H9 (cell line): ENCODE measurements at regions not wholly inside any gene's neighbourhood (a gene's known extent, or its start where the extent isn't known, plus 50 kb on each side); places are given as distances from the start of the nearest gene placed in this dataset.

Source experiments
- DNase-seq: peaks from one replicate; pipeline ENCODE4 v3.0.0-alpha.2; 2017
- H2AFZ ChIP-seq: one replicate; pipeline ENCODE4 v1.6.1; 2013; ENCODE audit warnings: mild to moderate bottlenecking, low read length, control low read depth, moderate library complexity
- H2AK5ac ChIP-seq: 2 replicates; pipeline ENCODE4 v1.6.1; 2013; ENCODE audit warnings: low read length, control low read depth, mixed read lengths; ENCODE audit not compliant: insufficient read length
- H2BK120ac ChIP-seq: one replicate; pipeline ENCODE4 v1.6.1; 2013; ENCODE audit warnings: low read depth, mild to moderate bottlenecking, low read length, control low read depth, inconsistent platforms; ENCODE audit not compliant: poor library complexity, severe bottlenecking
- H2BK12ac ChIP-seq: 2 replicates; pipeline ENCODE4 v1.6.1; 2013; ENCODE audit warnings: low read length, control low read depth, mixed read lengths, low read depth; ENCODE audit not compliant: insufficient read length
- H2BK15ac ChIP-seq: 2 replicates; pipeline ENCODE4 v1.6.1; 2013; ENCODE audit warnings: low read depth, low read length, control low read depth
- H2BK20ac ChIP-seq: one replicate; pipeline ENCODE4 v1.6.1; 2013; ENCODE audit warnings: low read depth, mild to moderate bottlenecking, low read length, control low read depth, inconsistent platforms; ENCODE audit not compliant: poor library complexity, severe bottlenecking
- H2BK5ac ChIP-seq: 2 replicates; pipeline ENCODE4 v1.6.1; 2013; ENCODE audit warnings: low read length, control low read depth, mixed read lengths; ENCODE audit not compliant: insufficient read length
- H3K14ac ChIP-seq: 2 replicates; pipeline ENCODE4 v1.6.1; 2013; ENCODE audit warnings: low read length, control low read depth; ENCODE audit not compliant: insufficient read depth
- H3K18ac ChIP-seq: 2 replicates; pipeline ENCODE4 v1.6.1; 2013; ENCODE audit warnings: low read depth, mild to moderate bottlenecking, mixed read lengths, low read length, control low read depth; ENCODE audit not compliant: insufficient read length
- H3K23ac ChIP-seq: 2 replicates; pipeline ENCODE4 v1.6.1; 2013; ENCODE audit warnings: low read length, control low read depth, mixed read lengths, low read depth; ENCODE audit not compliant: insufficient read length
- H3K23me2 ChIP-seq: 2 replicates; pipeline ENCODE4 v1.6.1; 2013; ENCODE audit warnings: low read depth, mild to moderate bottlenecking, mixed read lengths, low read length, control low read depth; ENCODE audit not compliant: insufficient read length, poor library complexity, severe bottlenecking
- H3K27ac ChIP-seq: 2 replicates; pipeline ENCODE4 v1.5.1; 2013; ENCODE audit warnings: low read length, control low read depth, mixed read lengths, low read depth; ENCODE audit not compliant: insufficient read length
- H3K27me3 ChIP-seq: 2 replicates; pipeline ENCODE4 v1.6.1; 2013; ENCODE audit warnings: low read length, control low read depth, inconsistent platforms; ENCODE audit not compliant: insufficient read depth
- H3K4ac ChIP-seq: 2 replicates; pipeline ENCODE4 v1.6.1; 2013; ENCODE audit warnings: low read depth, mild to moderate bottlenecking, control low read depth, inconsistent platforms, low read length, moderate library complexity
- H3K4me1 ChIP-seq: 2 replicates; pipeline ENCODE4 v1.6.1; 2013; ENCODE audit warnings: low read length, control low read depth, inconsistent platforms; ENCODE audit not compliant: insufficient read depth
- H3K4me2 ChIP-seq: 2 replicates; pipeline ENCODE4 v1.6.1; 2013; ENCODE audit warnings: low read length, control low read depth, mixed read lengths; ENCODE audit not compliant: insufficient read length, insufficient read depth
- H3K56ac ChIP-seq: 2 replicates; pipeline ENCODE4 v1.6.1; 2013; ENCODE audit warnings: low read depth, mild to moderate bottlenecking, mixed read lengths, low read length, control low read depth; ENCODE audit not compliant: insufficient read length
- H3K79me1 ChIP-seq: 2 replicates; pipeline ENCODE4 v1.6.1; 2013; ENCODE audit warnings: low read depth, mild to moderate bottlenecking, moderate library complexity, low read length, control low read depth, inconsistent platforms; ENCODE audit not compliant: insufficient read depth, poor library complexity, severe bottlenecking
- H3K79me2 ChIP-seq: 2 replicates; pipeline ENCODE4 v1.6.1; 2013; ENCODE audit warnings: low read length, control low read depth, inconsistent platforms; ENCODE audit not compliant: insufficient read depth
- H3K9ac ChIP-seq: 2 replicates; pipeline ENCODE4 v1.6.1; 2013; ENCODE audit warnings: low read length, control low read depth, mixed read lengths; ENCODE audit not compliant: insufficient read length; ENCODE audit errors: extremely low read depth
- H3K9me3 ChIP-seq: one replicate; pipeline ENCODE4 v1.6.1; 2013; ENCODE audit warnings: low read depth, low read length, inconsistent platforms; ENCODE audit not compliant: control insufficient read depth
- H3T11ph ChIP-seq: one replicate; pipeline ENCODE4 v1.6.1; 2013; ENCODE audit warnings: mild to moderate bottlenecking, low read length, control low read depth, inconsistent platforms
- H4K20me1 ChIP-seq: one replicate; pipeline ENCODE4 v1.6.1; 2013; ENCODE audit not compliant: control insufficient read depth, insufficient read length, insufficient read depth
- H4K5ac ChIP-seq: 2 replicates; pipeline ENCODE4 v1.6.1; 2013; ENCODE audit warnings: low read depth, mild to moderate bottlenecking, mixed read lengths, low read length, control low read depth; ENCODE audit not compliant: insufficient read length
- H4K8ac ChIP-seq: replicated peaks from 2 replicates; pipeline ENCODE4 v1.6.1; 2013; ENCODE audit warnings: low read length, control low read depth, mixed read lengths, low read depth; ENCODE audit not compliant: insufficient read length
- H4K91ac ChIP-seq: 2 replicates; pipeline ENCODE4 v1.6.1; 2013; ENCODE audit warnings: low read depth, mild to moderate bottlenecking, moderate library complexity, mixed read lengths, low read length, control low read depth; ENCODE audit not compliant: insufficient read length
- H3K27ac Mint-ChIP-seq, 3 experiments: 2 replicates in 2 of 3; 3 replicates in 1 of 3; pipeline ENCODE4 v1.8.0; 2020 to 2021; ENCODE audit warnings: mixed read lengths in 3 of 3, mild to moderate bottlenecking in 1 of 3, moderate library complexity in 1 of 3
- H3K27me3 Mint-ChIP-seq: 2 replicates; pipeline ENCODE4 v1.8.0; 2021; ENCODE audit warnings: low read depth, mild to moderate bottlenecking, moderate library complexity, mixed read lengths
- H3K36me3 Mint-ChIP-seq, 3 experiments: 2 replicates in 2 of 3; 3 replicates in 1 of 3; pipeline ENCODE4 v1.8.0; 2020 to 2021; ENCODE audit warnings: low read depth in 3 of 3, mixed read lengths in 3 of 3; ENCODE audit not compliant: insufficient read depth in 1 of 3
- H3K4me1 Mint-ChIP-seq, 2 experiments: 2 replicates each; pipeline ENCODE4 v1.8.0; 2020; ENCODE audit warnings: mixed read lengths in 2 of 2
- H3K4me3 Mint-ChIP-seq, 2 experiments: 2 replicates in 1 of 2; 3 replicates in 1 of 2; pipeline ENCODE4 v1.8.0; 2020 to 2021; ENCODE audit warnings: mild to moderate bottlenecking in 2 of 2, mixed read lengths in 2 of 2, moderate library complexity in 1 of 2
- H3K9me3 Mint-ChIP-seq, 2 experiments: 2 replicates in 1 of 2; 3 replicates in 1 of 2; pipeline ENCODE4 v1.8.0; 2020; ENCODE audit warnings: mild to moderate bottlenecking in 2 of 2, mixed read lengths in 2 of 2, moderate library complexity in 1 of 2
- CTCF ChIP-seq: fragments of 200-600 bp; sonication (generic); conservative IDR thresholded peaks from 3 replicates; pipeline ENCODE4 v1.8.0; 2021; ENCODE audit warnings: antibody characterized with exemption, mild to moderate bottlenecking
- WGBS: extraction: QIAGEN DNeasy Blood & Tissue Kit; methylation state at CpG from one replicate; pipeline ENCODE4 v1.1.7; 2013; ENCODE audit warnings: missing lambda C conversion rate, low lambda C conversion rate, mixed read lengths; ENCODE audit not compliant: insufficient read length; ENCODE audit errors: extremely low coverage; 5-methylcytosine and 5-hydroxymethylcytosine counted together

DNA sequence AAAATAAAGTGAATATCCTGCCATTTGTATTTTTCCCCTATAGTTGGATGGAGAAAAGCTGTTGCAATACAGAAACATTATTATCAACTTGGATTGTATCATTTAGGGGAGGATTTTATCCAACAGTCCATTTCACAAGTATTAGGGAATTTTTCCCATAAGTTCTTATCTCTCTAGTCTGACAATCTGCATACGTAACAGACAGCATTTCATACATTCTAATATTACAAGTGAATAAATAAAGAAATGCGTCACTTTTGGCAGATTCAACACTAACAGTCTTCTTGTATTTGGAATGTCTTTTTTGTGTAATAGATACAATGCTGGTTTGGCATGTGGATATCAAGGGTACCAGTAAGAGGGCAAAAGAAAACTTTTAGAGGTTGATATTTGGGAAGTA, 795.3 kb upstream of the ARRDC4 start:
- Mint-ChIP-seq H3K27ac (no peak overlapping the region), H3K27me3 (peaks cover 1% of the 10 kb centered on the region; the same call in 1 of the 2 replicates), H3K4me1 (peaks cover 9 to 10% of the 10 kb centered on the region in 2 experiments), H3K4me3 (no peak overlapping the region), H3K36me3 (no peaks in the 10 kb centered on the region), H3K9me3 (peaks cover 0 to 2% of the 10 kb centered on the region in 2 experiments; a peak in 1 of 5 replicates)
- no peaks in the 10 kb centered on the region for H4K20me1 ChIP-seq
- H3K18ac ChIP-seq = no peak overlapping the region
- DNase-seq = no peak
- no peaks in the 10 kb centered on the region for H3K27me3 ChIP-seq
- H3K23me2 ChIP-seq = no peaks in the 10 kb centered on the region
- H3K27ac ChIP-seq = no peak overlapping the region
- no peak overlapping the region for H3T11ph ChIP-seq
- no CpG with 5 or more reads among the region's 2 CpGs for WGBS
- TF ChIP-seq CTCF = no peak
- H2BK12ac ChIP-seq = no peak overlapping the region
- no peak overlapping the region for H2BK5ac ChIP-seq
- H3K14ac ChIP-seq = no peak overlapping the region
- 0 out of 2 replicates have a peak, but pooled peaks cover 3% of the 10 kb centered on the region for H3K4me1 ChIP-seq
- H3K79me1 ChIP-seq = no peaks in the 10 kb centered on the region
- no peak overlapping the region for H2AK5ac ChIP-seq
- H4K8ac ChIP-seq = no peak overlapping the region
- H3K23ac ChIP-seq = no peak overlapping the region
- no peak overlapping the region for H3K4me2 ChIP-seq
- no peak overlapping the region for H4K5ac ChIP-seq
- H3K9ac ChIP-seq = no peak overlapping the region
- H2BK120ac ChIP-seq = no peak overlapping the region
- H4K91ac ChIP-seq = no peak overlapping the region
- H3K79me2 ChIP-seq = no peaks in the 10 kb centered on the region
- H3K9me3 ChIP-seq = no peaks in the 10 kb centered on the region
- H2AFZ ChIP-seq = no peak overlapping the region
- no peak overlapping the region for H2BK15ac ChIP-seq
- H3K56ac ChIP-seq = no peak overlapping the region
- H3K4ac ChIP-seq = no peak overlapping the region
- H2BK20ac ChIP-seq = no peak overlapping the region
